GM19025 (cell line): ENCODE measurements at regions not wholly inside any gene's neighbourhood (a gene's known extent, or its start where the extent isn't known, plus 50 kb on each side); places are given as distances from the start of the nearest gene placed in this dataset.
"Not testable (repeated sequence)": the region's sequence is repeated elsewhere in the genome, so short reads cannot be mapped to it uniquely, and the experiment has no call there.

Experiments
- ATAC-seq: cut with Tn5 transposase; IDR thresholded peaks from one replicate; pipeline ENCODE4 v1.9.1; 2021; ENCODE audit warnings: mild to moderate bottlenecking, low read depth, moderate library complexity; ENCODE audit not compliant: unreplicated experiment

DNA sequence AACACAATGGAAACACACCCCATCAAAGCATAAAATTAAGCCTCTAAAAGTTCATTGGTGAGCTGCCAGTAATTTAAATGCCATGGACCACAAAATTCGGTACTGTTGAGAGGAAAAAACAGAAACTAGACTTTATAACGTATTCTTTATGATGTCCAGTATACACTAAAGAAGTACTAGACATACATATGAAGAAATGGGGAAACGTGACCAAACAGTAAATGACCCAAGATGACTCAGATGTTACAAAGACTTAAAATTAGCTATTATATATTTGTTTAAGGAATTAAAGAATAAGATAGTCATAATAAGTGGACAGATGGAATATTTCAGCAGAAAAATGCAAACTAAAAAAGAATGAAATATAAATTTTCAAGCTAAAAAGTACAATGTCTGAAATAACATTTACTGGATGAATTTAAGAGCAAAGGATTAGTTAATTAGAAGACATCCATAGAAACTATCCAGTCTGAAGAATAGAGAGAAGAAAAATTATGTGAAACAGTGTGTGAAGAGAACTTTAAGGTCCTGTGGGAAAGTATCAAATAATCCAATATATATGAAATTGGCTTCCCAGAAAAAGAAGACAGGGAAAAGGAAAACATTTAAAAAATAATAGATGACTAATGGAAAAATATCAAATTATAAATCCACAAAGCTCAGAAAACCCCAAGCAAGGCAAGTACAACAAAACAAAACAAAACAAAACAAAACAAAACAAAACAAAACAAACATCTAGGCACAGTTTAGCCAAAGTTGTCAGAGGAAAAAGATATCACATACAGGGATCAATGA, 69.4 kb downstream of the SAMD9 start:
- ATAC-seq, result no peak

DNA sequence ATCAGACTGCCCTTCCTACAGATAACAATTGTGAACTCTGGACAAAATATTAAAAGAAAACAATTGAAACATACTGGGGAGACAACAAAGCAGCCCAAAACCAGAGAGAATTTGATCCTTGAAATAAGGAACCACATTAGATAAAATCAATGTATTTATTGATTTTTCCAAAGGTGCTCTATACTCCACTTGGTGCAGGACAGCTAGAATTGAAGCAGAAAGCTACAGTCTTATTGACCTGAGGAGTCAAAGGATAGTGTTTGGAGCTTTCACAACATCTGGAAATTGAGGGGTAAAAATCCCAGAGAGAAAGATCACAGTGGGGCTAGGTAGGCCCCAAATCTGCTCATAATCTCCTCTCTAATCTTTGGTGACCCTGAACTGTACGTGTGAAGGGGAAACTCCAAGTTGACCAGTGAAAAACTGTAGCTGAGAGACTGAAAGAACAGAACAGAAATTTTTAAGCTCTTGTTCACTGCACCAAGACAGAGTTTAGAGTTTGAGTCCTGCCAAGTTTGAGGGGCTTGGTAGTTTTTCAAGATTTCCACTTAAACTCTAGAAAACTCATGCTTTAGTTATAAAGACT, 70.2 kb downstream of the SAMD9 start:
- no peak for ATAC-seq

DNA sequence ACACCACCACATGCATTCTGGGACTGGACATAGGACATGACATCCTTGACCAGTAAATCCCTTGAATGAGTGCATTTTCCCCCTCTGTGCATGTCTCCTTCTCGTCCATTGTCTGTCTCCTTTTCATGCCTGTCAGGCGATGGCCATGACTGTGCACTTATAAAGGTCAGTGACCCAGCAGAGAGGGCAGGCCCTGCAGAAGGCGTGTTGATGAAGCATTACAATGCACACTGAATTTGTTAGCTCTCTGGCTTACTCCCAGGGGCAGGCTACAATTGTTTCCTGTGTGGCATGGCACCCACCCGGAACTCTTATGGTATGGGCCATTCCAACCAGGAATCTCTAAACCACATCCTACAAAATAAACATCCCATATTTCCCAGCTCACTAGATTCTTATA, 71.1 kb downstream of the SAMD9 start:
- no peak for ATAC-seq

DNA sequence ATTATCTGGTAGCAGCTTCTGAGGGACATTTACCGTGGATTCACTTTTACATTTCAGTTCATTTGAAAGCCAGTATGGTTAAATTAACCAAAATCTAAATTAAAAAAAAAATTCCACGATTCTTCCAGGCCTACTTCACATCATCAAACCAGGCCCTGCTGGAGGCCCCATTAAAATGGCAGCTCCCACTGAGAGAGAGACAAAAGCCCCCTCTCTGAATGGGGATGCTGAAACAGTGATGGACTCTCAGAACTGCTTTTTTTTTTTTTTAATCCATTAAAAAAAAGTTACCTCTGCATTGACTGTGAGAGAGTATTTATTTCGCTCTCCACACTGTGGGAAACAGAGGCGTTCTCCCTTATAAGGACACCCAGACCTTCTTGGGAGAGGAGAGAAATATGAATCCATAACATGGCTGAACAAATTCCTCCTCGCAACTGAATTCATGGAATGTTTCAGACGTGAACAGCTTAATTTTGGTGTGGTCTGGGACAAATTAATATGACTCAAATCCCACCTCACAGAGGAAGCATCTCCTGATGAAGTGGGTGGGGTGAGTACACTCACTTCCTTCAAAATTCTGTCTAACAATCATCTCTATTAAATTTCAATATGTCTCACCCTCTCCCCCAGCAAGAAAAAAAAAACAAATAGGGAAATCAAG, 73.5 kb downstream of the SAMD9 start:
- no peak for ATAC-seq

DNA sequence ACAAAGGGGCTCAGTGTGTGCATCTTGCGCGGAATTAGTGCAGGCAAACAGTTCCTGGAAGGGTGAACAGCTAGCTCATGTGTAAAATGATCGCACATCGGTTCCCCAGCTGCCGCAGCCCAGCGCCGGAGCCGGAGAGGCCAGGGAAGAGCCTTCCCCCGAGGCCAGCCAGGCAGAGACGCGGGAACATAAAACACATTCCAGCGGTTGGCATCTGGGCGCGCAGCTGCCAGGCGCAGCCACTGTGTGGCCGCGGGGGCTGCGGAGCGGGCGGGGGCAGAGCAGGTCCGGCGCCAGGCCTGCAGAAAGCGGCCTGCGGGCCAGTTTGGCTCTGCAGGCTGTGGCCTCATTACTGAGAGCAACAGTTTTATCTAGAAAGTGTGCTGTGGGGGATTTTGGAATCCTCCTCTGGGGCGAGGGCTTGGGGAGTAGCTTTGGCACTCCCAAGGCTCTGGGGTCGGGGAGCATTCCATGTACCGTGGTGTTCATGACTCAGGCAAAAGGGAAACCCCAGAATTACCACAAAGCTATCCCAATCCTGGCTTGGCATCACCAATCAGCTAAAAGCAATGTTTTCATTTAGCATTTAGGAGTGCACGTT, 74.3 kb downstream of the SAMD9 start:
- no peak for ATAC-seq

DNA sequence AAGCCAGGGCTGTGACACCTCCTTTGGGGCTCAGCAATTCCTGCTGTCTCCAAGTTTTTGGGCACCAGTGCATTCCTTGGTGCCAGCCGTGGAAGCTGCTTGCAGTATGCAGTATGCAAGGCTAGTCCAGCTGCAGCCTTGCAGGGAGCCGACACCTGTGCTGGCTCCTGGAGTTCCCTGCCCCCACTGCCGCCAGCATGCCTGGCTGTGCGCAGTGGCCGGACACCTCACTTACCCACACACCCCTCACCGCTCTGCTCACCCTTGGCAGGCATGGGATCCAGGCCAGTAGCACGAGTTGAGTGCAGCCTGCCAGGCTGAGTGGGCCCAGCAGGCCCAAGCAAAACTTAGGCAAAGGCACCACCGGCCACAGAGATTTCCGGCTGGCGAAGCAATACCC, 77.4 kb downstream of the SAMD9 start:
- ATAC-seq, result no peak

DNA sequence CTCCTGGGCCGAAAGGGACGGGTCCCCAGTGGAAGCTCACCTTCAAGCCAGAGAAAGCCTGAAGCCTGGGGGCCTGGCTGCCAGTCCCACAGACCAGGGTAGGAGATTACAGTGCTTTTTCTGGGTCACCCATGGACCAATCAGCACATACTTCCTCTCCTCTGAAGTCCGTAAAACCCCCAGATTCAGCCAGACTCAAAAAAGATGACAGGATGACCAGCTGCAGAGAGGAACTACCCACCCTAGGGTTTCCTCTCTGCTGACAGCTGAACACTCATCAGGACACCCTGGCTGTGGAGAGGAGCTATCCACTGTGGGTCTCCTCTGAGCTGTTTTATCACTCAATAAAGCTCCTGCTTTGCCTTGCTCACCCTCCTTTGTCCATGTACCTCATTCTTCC, 78.0 kb downstream of the SAMD9 start:
- ATAC-seq, result no peak

DNA sequence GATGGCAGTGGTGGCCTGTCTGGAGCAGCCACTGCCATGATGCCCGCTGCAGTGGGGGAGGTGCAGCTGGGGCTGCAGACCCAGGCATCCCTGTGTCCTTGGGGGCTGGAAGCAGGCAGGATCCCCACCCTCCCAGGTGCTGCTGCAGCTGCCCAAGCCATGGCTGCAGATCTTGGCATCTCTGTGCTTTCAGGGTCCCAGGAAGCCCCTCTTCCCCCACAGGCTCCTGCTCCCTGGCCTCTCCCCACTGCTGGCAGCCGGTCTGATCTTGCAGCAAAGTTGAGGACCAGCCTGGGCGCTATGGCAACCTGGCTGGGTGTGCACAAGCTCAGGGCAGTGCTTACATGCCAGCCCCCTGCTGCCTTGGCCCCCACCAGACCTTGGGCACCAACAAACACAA, 78.5 kb downstream of the SAMD9 start:
- ATAC-seq, result no peak

DNA sequence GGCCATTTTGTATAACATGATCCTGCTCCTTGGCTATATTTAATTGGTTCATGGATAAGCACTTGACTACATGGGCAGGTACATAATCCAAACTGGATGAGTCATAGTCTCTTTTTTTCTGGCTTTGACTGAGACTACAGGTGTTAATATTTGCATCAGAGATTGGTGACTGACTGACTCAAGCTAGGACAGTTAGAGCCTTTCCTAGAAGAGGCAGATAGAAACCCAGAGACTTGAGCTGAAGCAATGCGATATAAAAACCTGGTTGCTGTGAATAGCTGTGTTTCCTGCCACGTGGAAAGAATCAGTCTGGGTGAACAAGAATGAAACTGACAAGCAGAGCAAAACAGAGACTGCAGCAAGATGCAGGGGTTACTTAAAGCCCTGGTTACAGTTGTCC, 81.0 kb downstream of the SAMD9 start:
- peak; percentile 77 for ATAC-seq

DNA sequence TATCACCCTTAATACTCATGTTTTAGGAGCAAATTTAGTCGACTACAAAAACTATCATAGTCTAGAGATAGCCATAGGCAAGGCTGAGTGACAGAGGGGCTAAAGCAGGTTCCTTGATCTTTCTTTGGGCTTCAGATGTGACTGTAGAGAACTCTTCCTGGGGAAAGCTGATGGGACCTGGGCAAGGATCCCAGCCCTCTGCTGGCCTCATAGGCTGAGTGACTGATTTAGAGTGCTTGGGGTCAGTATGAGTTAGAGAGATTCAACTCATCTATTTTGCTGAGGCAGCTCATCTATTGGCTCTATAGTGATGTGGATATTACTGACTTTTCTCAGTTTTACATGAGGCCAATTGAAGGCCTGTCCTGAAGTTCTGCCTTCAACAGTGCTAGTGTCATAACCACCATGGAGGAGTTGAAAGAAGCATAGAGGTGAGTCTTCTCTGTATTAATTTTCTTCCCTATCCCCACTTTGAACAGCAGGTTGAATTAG, 81.6 kb downstream of the SAMD9 start:
- ATAC-seq, result no peak

DNA sequence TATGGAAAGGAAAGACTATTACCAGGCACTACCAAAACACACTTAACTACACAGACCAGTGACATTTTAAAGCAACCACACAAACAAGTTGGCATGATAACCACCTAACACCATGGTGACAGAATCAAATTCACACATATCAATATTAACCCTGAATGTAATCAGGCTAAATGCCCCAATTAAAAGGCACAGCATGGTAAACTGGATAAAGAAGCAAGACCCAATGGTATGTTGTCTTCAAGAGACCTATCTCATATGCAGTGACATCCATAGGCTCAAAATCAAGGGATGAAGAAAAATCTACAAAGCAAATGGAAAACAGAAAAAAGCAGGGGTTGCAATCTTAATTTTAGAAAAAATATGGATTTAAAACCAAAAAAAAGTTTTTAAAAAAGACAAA, 86.0 kb downstream of the SAMD9 start:
- no peak for ATAC-seq

DNA sequence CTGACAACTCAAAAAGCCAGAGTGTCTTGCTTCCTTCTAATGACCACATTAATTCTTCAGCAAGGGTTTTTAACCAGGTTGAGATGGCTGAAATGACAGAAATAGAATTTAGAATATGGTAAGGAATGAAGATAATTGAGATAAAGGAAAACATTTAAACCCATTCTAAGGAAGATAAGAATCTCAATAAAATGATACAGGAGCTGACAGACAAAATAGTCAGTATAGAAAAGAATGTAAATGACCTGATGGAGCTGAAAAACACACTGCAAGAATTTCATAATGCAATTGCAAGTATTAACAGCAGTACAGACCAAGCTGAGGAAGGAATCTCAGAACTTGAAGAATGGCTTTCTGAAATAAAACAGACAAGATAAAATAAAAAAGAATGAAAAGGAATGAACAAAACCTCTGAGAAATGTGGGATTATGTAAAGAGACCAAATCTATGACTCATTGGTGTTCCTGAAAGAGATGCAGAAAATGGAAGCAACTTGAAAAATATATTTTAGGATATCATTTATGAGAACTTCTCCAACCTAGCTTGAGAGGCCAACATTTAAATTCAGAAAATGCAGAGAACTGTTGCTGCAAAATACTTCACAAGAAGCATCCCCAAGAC, 87.1 kb downstream of the SAMD9 start:
- ATAC-seq, result no peak

DNA sequence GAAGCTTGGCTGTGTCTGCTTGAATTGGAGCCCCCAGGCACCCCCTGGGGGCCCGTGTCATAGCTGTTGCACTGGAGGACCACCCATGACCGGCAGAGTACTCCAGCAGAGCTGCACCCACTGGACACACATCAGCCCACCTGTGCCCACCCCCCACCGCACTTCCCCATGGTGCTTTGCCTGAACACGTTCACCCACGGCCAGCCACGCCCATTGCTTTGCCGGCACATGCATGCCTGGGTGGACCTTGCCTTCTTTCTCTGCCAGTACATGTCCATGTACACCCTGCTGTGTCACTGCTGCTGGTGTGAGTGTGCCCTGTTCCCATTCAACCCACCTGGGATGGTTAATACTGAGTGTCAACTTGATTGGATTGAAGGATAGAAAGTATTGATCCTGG, 88.7 kb downstream of the SAMD9 start:
- ATAC-seq, result no peak

DNA sequence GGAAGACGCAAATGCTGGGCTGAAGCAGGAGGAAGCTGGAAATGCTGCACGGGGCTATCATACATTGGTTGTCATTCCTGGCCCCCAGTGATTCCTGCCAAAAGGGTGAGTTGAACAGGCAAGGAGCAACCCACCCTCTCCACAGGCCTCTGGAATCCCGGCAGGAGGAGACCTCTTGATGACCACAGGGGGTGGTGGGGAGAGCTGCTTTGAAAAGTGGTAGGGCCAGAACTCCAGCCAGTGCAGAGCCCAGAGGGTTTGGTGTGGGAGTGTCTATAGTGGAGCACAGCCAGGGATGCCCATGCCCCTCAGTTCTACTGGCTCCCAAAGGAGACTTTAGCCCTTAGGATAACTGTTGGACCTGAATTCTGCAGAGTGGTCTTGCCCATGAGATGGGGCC, 89.2 kb downstream of the SAMD9 start:
- no peak for ATAC-seq

DNA sequence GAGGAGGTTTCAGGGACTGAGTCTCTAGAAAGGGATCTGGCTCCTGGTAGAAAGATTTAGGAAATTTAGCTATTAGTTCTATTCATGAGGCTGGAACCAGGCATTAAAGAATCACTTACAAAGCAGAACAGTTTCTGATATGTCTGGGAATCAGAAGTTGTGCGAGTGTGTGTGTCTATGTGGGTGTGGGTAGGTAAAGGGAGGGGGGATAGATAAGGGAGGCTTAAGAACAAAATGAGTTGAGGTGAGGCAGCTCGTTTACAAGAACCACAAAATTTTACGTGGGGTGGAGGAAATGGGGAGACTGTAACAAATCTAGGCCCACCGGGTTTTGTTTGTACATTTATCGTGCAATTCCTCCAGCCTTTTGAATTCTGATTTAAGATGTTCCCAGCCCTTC, 90.7 kb downstream of the SAMD9 start:
- no peak for ATAC-seq

DNA sequence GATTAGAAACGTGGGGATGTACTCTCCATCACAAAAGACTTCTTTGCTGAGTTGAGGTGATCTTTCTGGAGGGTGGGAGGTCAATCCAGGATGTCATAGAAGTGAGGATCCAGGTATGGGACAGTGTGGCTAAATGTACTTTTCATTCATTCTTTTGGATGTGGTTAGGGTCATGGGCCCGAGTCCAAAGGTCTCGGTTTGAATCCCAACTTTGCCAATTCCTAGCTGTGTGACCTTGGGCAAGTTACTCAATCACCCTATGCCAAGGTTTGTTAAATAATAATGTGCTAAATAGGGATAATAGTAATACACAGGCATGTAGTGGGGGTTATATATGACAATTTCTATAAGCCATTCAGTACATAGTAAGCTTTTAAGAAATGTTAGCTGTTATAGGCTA, 91.4 kb downstream of the SAMD9 start:
- ATAC-seq, result no peak

DNA sequence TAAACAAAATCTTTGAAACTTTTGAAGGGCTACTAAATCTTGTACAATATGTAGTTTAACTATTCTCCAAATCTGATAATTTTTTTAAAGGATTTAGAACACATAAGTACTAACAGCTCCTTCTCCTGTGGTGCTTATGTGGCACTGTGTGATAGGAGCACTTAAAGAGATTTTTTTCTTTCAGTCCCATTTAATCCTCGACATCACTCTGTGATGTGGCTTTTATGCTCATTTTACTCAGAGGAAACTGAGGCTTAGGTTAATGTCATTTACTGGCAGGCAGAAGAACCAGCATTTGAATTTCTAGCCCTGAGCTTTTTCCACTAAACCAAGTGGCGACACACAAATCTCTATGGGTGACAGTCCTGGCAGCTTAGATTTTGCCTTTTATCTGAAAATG, 92.4 kb downstream of the SAMD9 start:
- ATAC-seq, result no peak

DNA sequence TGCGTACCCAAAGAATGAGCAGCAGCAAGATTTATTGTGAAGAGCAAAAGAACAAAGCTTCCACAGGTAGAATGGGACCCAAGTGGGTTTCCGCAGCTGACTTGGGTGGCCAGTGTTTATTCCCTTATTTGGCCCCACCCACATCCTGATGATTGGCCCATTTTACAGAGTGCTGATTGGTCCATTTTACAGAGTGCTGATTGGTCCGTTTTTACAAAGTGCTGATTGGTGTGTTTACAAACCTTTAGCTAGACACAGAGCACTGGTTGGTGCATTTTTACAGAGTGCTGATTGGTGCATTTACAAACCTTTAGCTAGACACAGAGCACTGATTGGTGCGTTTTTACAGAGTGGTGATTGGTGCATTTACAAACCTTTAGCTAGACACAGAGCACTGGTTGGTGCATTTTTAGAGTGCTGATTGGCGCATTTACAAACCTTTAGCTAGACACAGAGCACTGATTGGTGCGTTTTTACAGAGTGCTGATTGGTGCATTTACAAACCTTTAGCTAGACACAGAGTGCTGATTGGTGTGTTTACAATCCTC, 94.8 kb downstream of the SAMD9 start:
- ATAC-seq, result not testable (repeated sequence)

DNA sequence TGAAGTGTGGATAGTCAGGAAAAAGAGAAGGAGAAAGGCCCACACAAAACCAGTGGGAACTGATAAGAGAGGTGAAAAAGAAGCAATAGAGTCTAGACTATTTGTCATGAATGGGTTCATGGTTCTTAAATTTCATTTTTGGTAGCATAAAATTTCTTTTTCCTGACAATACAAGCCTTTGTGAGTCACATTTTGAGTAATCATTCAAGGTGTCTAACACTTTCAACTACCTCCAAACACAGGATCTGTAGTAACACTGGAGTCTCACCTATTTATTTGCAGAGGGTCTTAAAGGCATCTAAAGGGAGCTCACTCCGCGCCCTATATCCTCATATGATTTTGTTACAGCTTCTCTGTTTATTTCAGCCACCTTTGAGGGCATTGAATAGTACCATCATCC, 96.0 kb downstream of the SAMD9 start:
- ATAC-seq, result no peak

DNA sequence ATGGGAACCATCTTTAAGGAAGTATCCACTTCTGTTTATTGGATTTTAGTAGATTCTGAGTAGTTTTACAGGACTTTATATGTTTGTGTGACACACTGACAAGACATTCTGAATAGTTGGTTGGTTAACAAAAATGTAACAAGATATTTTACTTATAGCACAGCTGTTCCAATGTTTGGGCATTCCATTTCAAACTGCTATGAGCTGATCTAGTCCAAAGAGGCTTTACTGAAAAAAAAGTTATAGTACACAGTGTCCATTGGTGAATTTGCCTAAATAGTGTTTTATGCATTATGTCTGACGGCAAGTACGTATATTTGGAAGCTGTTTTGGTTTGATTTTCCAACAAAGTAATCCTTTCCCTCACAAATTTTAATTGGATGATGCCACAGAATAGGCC, 99.1 kb downstream of the SAMD9 start:
- no peak for ATAC-seq
